Stimulated activated CD4-positive, alpha-beta T cell treated with anti-CD3 and anti-CD28 coated beads, Interleukin-1b, Interleukin-23, amount 100 ng/mL, for 1 hour (primary cell): ENCODE measurements at regions not wholly inside any gene's neighbourhood (a gene's known extent, or its start where the extent isn't known, plus 50 kb on each side); places are given as distances from the start of the nearest gene placed in this dataset.
A peak's percentile ranks its signal among the peaks of the same experiment; 100 is the strongest.

Source experiments
- DNase-seq, 2 donors: peaks; one replicate each; pipeline ENCODE4 v3.0.0-alpha.2; 2020; ENCODE audit warnings: low read depth in 2 of 2

GRCh38 chr6:44661221-44662008, 273.9 kb downstream of the CDC5L start:
- no peak for DNase-seq

GRCh38 chr6:44662461-44663121, 275.1 kb downstream of the CDC5L start:
- DNase-seq = no peak

GRCh38 chr6:44663860-44664634, 276.5 kb downstream of the CDC5L start:
- DNase-seq = no peak

GRCh38 chr6:44664716-44665115, 277.2 kb downstream of the CDC5L start:
- DNase-seq = no peak

GRCh38 chr6:44665143-44665542, 277.6 kb downstream of the CDC5L start:
- DNase-seq = no peak

GRCh38 chr6:44665683-44666082, 278.2 kb downstream of the CDC5L start:
- DNase-seq = no peak

- DNase-seq = no peak
These were observed 278.8 kb downstream of the CDC5L start for GRCh38 chr6:44666324-44666723.

- DNase-seq = no peak
These were observed 279.7 kb downstream of the CDC5L start for GRCh38 chr6:44667226-44667625.

GRCh38 chr6:44667668-44668390, 280.3 kb downstream of the CDC5L start:
- DNase-seq = peak in 1 of 2 donors; percentile 10

GRCh38 chr6:44668391-44668930, 281.0 kb downstream of the CDC5L start:
- no peak for DNase-seq

- DNase-seq = no peak
These were observed 281.7 kb downstream of the CDC5L start for GRCh38 chr6:44668976-44669934.

- DNase-seq = no peak
These were observed 282.6 kb downstream of the CDC5L start for GRCh38 chr6:44670146-44670545.

GRCh38 chr6:44671333-44671732, 283.8 kb downstream of the CDC5L start:
- DNase-seq = no peak

- no peak for DNase-seq
These were observed 284.6 kb downstream of the CDC5L start for GRCh38 chr6:44672086-44672485.

GRCh38 chr6:44672841-44673240, 285.3 kb downstream of the CDC5L start:
- DNase-seq = no peak

GRCh38 chr6:44674226-44675155, 287.0 kb downstream of the CDC5L start:
- no peak for DNase-seq

- no peak for DNase-seq
These were observed 287.9 kb downstream of the CDC5L start for GRCh38 chr6:44675449-44675848.

- no peak for DNase-seq
These were observed 288.8 kb downstream of the CDC5L start for GRCh38 chr6:44676246-44676790.

GRCh38 chr6:44676826-44677433, 289.4 kb downstream of the CDC5L start:
- no peak for DNase-seq
